Right lobe of liver (tissue), 6 donors: ENCODE measurements at regions not wholly inside any gene's neighbourhood (a gene's known extent, or its start where the extent isn't known, plus 50 kb on each side); places are given as distances from the start of the nearest gene placed in this dataset.
"Not testable (repeated sequence)": the region's sequence is repeated elsewhere in the genome, so short reads cannot be mapped to it uniquely, and the experiment has no call there.

Experiments
- ATAC-seq, 4 donors: fragments of 200-7000 bp; cut with Tn5 transposase; one replicate each; pipeline ENCODE4 v1.9.1; 2020; ENCODE audit warnings: mild to moderate bottlenecking in 4 of 4, moderate library complexity in 4 of 4
- DNase-seq, 3 donors: peaks; one replicate each; pipeline ENCODE4 v3.0.0-alpha.2; 2020
- H3K27ac ChIP-seq, 3 donors: fragments of 200-600 bp; one replicate each; pipeline ENCODE4 v1.8.0; 2022
- H3K27me3 ChIP-seq, 2 donors: fragments of 200-600 bp; one replicate each; pipeline ENCODE4 v1.8.0; 2022
- H3K36me3 ChIP-seq, 4 donors: fragments of 200-600 bp; sonication (generic) in 1 of 4; one replicate each; pipeline versions ENCODE4 v1.5.1 to v1.8.0; 2017 to 2022; ENCODE audit warnings: control low read depth in 1 of 4
- H3K4me1 ChIP-seq, 4 donors: fragments of 200-600 bp; sonication (generic) in 1 of 4; one replicate each; pipeline versions ENCODE4 v1.5.1 to v1.8.0; 2017 to 2022; ENCODE audit warnings: control low read depth in 1 of 4
- H3K4me3 ChIP-seq, 3 donors: fragments of 200-600 bp; one replicate each; pipeline ENCODE4 v1.8.0; 2022
- H3K9me3 ChIP-seq, 4 donors: fragments of 200-600 bp; sonication (generic) in 1 of 4; one replicate each; pipeline versions ENCODE4 v1.5.1 to v1.8.0; 2017 to 2022; ENCODE audit warnings: control low read depth in 1 of 4
- CTCF ChIP-seq, 4 donors: fragments of 200-600 bp in 3 of 4; fragments of 450-650 bp in 1 of 4; IDR thresholded peaks; one replicate each; pipeline versions ENCODE4 v1.5.1 to v1.8.0; 2016 to 2022; ENCODE audit warnings: antibody characterized with exemption in 4 of 4, mild to moderate bottlenecking in 2 of 4
- POLR2A ChIP-seq: fragments of 450-650 bp; IDR thresholded peaks from one replicate; pipeline ENCODE4 v1.6.1; 2017; ENCODE audit warnings: antibody characterized with exemption, mild to moderate bottlenecking
- WGBS: methylation state at CpG from one replicate; pipeline ENCODE4 v1.1.6; 2018; ENCODE audit warnings: low coverage, low lambda C conversion rate; ENCODE audit not compliant: insufficient coverage; ENCODE audit errors: missing lambda C conversion rate; 5-methylcytosine and 5-hydroxymethylcytosine counted together
- intact Hi-C, 2 donors: fragments of 100-400 bp; cut with DNase I; formaldehyde crosslinking; loops; one replicate each; pipeline versions ENCODE4 v1.11.2 to v1.14.1; 2022
- donor health status: DM: no; HTN: yes; CAD: no.
- donor health status: DM: no; HTN: no; CAD: no.
- donor health status: DM: no; HTN: no; CAD: no.
- donor health status: DM: no; HTN: yes; CAD: no.
- donor health status: DM: no; HTN: yes; CAD: no.

DNA sequence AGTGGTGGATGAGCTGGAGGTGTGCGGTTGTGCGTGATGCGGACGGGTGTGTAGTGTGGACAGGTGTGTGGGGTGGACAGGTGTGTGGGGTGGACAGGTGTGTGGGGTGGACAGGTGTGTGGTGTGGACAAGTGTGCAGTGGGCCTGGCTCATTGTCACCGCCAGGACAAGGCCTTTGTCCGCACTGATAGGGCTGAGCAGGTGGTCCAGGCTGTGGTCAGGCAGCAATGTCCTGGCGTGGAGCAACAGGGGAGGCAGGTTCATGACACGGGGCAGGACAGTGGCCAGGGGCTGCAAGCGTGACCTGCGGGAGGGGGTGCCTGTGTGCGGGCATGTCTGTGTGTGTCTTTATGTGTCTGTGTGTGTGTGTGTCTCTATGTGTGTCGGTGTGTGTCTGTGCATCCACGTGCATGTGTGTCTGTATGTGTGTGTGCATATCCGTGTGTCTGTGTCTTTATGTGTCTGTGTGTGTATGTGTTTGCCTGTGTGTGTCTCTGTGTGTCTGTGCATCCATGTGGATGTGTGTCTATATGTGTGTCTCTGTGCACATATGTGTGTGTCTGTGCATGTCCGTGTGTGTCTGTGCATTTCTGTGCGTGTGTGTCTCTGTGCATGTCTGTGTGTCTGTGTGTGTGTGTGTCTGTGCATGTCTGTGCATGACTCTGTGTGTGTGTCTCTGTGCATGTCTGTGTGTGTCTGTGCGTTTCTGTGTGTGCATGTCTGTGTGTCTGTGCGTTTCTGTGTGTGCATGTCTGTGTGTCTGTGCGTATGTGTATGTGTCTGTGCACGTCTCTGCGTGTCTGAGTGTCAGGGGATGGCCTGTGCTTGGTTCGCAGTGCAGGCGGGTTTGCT lies 161.0 kb downstream of the TMEM121 start:
- H3K27ac ChIP-seq, H3K9me3 ChIP-seq, H3K4me1 ChIP-seq, H3K4me3 ChIP-seq, H3K27me3 ChIP-seq, DNase-seq, H3K36me3 ChIP-seq, ATAC-seq: not testable (repeated sequence)
- intact Hi-C loops: loop anchor here (10.0 kb wide), 2 partner anchors 123 to 257 kb away; no protein-coding TSS in a partner anchor
- WGBS: 38% methylated on average over 4 of the region's 23 CpGs

DNA sequence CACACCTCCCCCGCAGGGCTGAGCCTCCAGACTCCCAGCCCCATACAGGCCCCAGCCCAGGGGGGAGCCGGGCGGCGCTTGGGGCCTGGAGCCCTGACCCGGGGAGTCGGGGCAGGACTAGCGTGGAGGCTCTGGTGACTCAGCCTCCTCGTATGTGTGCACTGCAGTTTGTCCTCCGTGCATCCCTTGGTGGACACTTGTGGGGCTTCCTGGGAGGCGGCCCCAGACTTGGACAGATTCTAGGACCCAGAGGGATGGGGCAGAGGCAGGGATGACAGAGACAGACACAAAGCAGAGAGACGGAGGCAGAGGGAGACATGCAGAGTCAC lies 161.6 kb downstream of the TMEM121 start:
- intact Hi-C loops: loop anchor here (10.0 kb wide), 2 partner anchors 123 to 257 kb away; no protein-coding TSS in a partner anchor
- DNase-seq, H3K4me3 ChIP-seq: not testable (repeated sequence)

GRCh38 chr14:105688664-105689221 lies 162.4 kb downstream of the TMEM121 start:
- not testable (repeated sequence) for H3K9me3 ChIP-seq, ATAC-seq, H3K27me3 ChIP-seq, DNase-seq, H3K4me3 ChIP-seq, H3K36me3 ChIP-seq, H3K4me1 ChIP-seq, H3K27ac ChIP-seq
- 94% methylated on average over 4 of the region's 4 CpGs for WGBS
- intact Hi-C loops: loop anchor here (10.0 kb wide), 2 partner anchors 124 to 256 kb away; no protein-coding TSS in a partner anchor

More for the DNA sequence above, 161.6 kb downstream of the TMEM121 start:
- not testable (repeated sequence) for H3K9me3 ChIP-seq, H3K27ac ChIP-seq, H3K36me3 ChIP-seq, H3K4me1 ChIP-seq, H3K27me3 ChIP-seq
- peak in 2 of 4 donors; percentile 5 to 13 for ATAC-seq
- WGBS: no CpG with 5 or more reads among the region's 11 CpGs

DNA sequence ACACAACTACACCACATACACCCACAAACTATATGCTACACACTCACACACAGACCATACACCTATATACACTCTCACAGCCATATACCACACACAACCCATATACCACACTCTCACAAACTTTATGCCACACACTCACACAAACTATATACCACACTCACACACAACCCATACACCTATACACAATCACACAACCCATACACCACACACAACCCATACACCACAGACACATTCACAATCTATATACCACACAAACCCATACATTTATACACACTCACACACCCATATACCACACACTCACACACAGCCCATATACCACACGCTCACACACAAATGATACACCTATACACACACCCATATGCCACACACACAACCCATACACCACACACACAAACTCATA lies 163.3 kb downstream of the TMEM121 start:
- intact Hi-C loops: loop anchor here (10.0 kb wide), 2 partner anchors 125 to 255 kb away; no protein-coding TSS in a partner anchor
- Histone ChIP-seq H3K4me3 (no peak overlapping the region), H3K36me3 (no peaks in the 10 kb centered on the region), H3K27ac (no peak overlapping the region), H3K27me3 (no peaks in the 10 kb centered on the region), H3K9me3 (no peaks in the 10 kb centered on the region), H3K4me1 (no peaks in the 10 kb centered on the region)
- DNase-seq (no peak), ATAC-seq (no peak)
- TF ChIP-seq POLR2A: no peak
- TF ChIP-seq CTCF (IDR thresholded peaks at IDR 0.05): no peak
- 91% methylated on average over 1 of the region's 1 CpG for WGBS

GRCh38 chr14:105690671-105691070 lies 164.3 kb downstream of the TMEM121 start:
- no peak overlapping the region for H3K4me3 ChIP-seq
- intact Hi-C loops: no loop called here
- DNase-seq: no peak
- no peaks in the 10 kb centered on the region for H3K4me1 ChIP-seq
- TF ChIP-seq CTCF (IDR thresholded peaks at IDR 0.05): no peak
- no peak for TF ChIP-seq POLR2A
- WGBS: 80% methylated on average over 3 of the region's 3 CpGs
- no peak overlapping the region for H3K27ac ChIP-seq
- H3K36me3 ChIP-seq: no peaks in the 10 kb centered on the region
- H3K9me3 ChIP-seq: no peaks in the 10 kb centered on the region
- ATAC-seq: no peak
- no peaks in the 10 kb centered on the region for H3K27me3 ChIP-seq

GRCh38 chr14:105691321-105692109 lies 165.1 kb downstream of the TMEM121 start:
- H3K4me3 ChIP-seq, H3K36me3 ChIP-seq, H3K9me3 ChIP-seq, DNase-seq, H3K27me3 ChIP-seq, intact Hi-C loops, H3K4me1 ChIP-seq, H3K27ac ChIP-seq: not testable (repeated sequence)
- WGBS: 97% methylated on average over 6 of the region's 25 CpGs
- peak in 1 of 4 donors; percentile 16 for ATAC-seq

DNA sequence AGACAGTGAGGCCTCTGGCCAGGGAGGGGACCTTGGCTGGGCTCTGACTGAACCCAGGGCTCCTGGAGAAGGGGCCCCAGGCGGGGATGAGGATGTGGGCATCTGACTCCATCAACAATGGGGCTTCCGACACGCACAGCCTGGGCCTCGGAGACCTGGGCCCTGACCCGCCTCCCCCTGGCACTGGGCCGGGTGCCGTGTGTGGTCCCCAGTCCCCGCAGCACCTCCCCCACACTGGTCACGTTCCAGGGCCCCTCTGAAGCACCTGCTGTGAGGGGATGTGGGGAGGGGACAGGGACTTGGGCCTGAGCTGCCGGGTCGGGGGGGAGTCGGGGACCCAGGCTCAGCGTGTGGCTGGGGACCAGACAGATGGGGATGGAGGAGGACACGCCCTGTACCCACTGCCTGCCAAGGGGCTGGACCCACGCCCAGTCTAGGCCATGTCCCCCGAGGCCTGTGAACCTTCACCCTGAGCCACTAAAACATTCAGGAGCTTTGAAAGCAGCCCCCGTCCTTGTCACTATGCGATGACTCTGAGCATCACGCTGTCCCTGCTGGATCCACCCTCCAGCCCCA lies 165.8 kb downstream of the TMEM121 start:
- H3K9me3 ChIP-seq, intact Hi-C loops, H3K27me3 ChIP-seq, H3K4me1 ChIP-seq, DNase-seq, H3K27ac ChIP-seq, H3K36me3 ChIP-seq, H3K4me3 ChIP-seq: not testable (repeated sequence)
- WGBS: no CpG with 5 or more reads among the region's 19 CpGs
- peak in 1 of 4 donors; percentile 32 for ATAC-seq
